Activated CD4-positive, alpha-beta T cell treated with anti-CD3 and anti-CD28 coated beads for 4 hours (primary cell): ENCODE measurements at regions not wholly inside any gene's neighbourhood (a gene's known extent, or its start where the extent isn't known, plus 50 kb on each side); places are given as distances from the start of the nearest gene placed in this dataset.

Experiments used
- DNase-seq, 2 donors: peaks; one replicate each; pipeline ENCODE4 v3.0.0-alpha.2; 2020

- DNase-seq, result no peak
Observed at GRCh38 chr10:2124135-2124534, 386.8 kb upstream of the ADARB2 start.

GRCh38 chr10:2122431-2123124, 385.3 kb upstream of the ADARB2 start:
- no peak for DNase-seq

- DNase-seq, result no peak
Observed at GRCh38 chr10:2121929-2122328, 384.6 kb upstream of the ADARB2 start.

GRCh38 chr10:2121315-2121714, 384.0 kb upstream of the ADARB2 start:
- no peak for DNase-seq

DNA sequence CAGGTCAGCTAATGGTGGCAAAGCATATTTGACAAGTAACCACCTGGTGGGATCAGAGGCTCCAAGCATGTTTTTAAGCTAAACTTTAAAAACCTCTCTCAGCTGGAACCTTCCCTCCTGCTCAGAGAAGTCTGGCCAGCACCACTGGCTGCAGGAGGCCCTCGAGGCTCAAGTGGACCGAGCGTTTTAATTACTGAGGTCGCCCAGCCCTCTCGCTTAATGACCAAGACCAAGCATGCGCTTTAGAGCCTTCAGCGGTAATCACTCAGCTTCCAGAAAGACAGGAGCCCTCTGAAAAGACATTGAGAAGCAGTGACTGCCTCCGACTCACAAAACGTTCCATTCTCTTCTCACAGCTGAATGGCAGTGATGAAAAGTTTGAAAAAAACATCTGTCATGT, 383.4 kb upstream of the ADARB2 start:
- DNase-seq, result no peak

DNA sequence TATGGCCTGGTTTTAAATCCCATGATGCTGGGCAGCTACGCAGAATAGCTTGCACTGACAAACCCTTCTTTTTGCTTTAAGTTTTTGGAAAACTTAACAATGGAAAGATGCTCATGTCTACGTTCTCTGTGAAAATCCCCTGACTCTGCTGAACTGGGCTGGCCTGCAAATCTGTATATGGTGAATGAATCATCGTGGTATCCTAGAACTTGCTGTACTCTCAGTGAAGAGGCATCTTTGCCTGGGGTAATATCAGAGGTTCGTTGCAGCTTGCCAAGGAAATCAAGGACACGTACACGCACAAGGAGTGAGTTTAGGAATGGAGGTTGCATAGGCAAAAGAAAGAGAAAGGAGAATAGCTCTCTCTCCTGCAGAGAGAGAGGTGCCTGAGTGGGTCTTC, 382.0 kb upstream of the ADARB2 start:
- no peak for DNase-seq

DNA sequence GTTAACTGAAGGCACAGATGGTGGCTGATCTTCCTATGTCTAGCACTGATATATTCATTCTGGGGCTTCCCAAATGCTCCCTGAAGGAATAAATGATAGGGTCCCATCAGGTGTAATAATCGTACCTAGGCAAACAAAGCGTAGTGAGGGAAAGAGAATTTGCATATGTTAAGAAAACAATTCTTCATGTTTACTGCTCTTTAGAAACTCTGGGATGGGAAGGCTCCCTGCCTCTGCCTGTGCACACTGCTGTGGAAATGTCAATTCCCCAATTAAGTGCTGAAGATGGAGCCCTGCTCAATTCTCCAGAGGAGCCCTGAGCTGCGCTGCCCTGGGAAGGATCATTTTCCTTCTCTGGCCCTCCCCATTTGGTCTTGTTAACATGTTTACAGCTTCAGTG, 380.9 kb upstream of the ADARB2 start:
- no peak for DNase-seq

- DNase-seq, result no peak
Observed at GRCh38 chr10:2117641-2118040, 380.3 kb upstream of the ADARB2 start.

GRCh38 chr10:2111965-2112364, 374.6 kb upstream of the ADARB2 start:
- no peak for DNase-seq

- DNase-seq, result no peak
Observed at GRCh38 chr10:2108496-2108895, 371.2 kb upstream of the ADARB2 start.

- no peak for DNase-seq
Observed at GRCh38 chr10:2106641-2107040, 369.3 kb upstream of the ADARB2 start.

DNA sequence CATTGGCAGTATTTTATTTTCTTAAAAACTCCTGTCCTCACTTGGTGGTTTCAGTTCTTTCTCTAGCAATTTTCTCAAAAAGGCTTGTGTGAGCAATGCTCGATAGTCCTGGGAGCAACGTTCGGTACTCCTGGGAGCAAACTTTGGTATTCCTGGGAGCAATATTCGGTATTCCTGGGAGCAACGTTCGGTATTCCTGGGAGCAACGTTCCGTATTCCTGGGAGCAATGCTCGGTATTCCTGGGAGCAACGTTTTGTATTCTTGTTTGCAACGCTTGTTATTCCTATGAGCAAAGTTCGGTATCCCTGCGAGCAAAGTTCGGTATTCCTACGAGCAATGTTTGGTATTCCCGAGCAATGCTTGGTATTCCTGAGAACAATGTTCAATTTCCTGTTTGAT, 362.0 kb upstream of the ADARB2 start:
- no peak for DNase-seq

GRCh38 chr10:2097937-2098336, 360.6 kb upstream of the ADARB2 start:
- no peak for DNase-seq

GRCh38 chr10:2094171-2094570, 356.8 kb upstream of the ADARB2 start:
- no peak for DNase-seq

- DNase-seq, result no peak
Observed at GRCh38 chr10:2083591-2083990, 346.3 kb upstream of the ADARB2 start.

- no peak for DNase-seq
Observed at GRCh38 chr10:2081501-2081900, 344.2 kb upstream of the ADARB2 start.

GRCh38 chr10:2079603-2080078, 342.3 kb upstream of the ADARB2 start:
- DNase-seq, result no peak

GRCh38 chr10:2077231-2077630, 339.9 kb upstream of the ADARB2 start:
- DNase-seq, result no peak

DNA sequence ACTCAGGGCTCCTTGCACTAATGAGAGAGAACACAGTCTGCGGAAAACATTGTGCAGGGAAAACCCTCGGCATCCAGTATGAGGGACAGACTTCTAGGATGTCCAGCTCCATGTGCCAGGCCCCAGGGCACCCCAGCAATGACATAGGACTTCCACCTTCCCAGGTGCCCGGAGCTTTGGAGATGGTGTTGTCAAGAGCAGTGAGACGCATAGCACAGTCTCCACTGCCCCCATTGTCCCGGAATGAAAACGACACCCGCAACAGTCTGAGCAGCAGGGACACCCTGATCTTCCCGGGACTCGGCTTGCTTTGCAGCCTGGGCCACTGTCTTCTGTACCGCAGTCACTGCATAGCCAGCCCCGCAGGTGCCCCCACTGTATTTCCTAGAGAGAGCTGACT, 339.2 kb upstream of the ADARB2 start:
- no peak for DNase-seq

DNA sequence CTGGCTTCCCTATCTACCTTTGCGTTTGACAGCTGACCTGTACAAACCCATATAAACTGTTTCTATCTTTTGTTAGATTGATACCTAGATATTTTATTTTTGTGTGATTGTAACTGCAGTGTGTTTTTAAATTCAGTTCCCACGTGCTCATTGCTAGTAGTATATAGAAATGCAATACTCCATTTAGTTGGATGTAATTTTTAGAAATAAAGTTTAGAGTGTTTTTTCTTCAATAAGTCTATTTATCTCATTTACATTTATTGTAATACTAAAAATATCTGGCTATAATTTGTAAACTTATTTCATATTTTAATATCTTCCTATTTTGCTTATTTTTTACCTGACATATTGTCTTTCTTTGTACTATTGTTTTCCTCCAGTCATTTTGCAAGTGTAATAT, 329.7 kb upstream of the ADARB2 start:
- no peak for DNase-seq

DNA sequence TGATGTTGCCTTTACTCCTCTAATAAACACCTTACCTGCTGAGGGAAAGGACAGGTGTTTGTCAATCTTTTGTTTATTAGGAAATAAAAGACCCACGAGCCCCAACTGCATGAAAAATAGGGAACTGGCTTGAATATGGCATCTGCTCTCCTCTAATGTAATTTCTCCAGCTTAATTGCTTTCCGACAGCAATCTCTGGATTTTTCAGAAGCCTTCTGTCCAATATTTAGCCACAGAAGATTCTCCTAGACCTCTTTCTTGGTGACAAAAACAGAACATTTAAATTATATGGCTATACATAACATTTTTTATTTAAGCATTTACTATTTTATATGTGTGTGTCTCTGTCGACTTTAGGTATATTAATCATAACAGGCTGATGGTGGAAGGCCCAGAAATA, 317.4 kb upstream of the ADARB2 start:
- no peak for DNase-seq

GRCh38 chr10:2053805-2054204, 316.5 kb upstream of the ADARB2 start:
- DNase-seq, result no peak

- DNase-seq, result no peak
Observed at GRCh38 chr10:2051108-2051507, 313.8 kb upstream of the ADARB2 start.

DNA sequence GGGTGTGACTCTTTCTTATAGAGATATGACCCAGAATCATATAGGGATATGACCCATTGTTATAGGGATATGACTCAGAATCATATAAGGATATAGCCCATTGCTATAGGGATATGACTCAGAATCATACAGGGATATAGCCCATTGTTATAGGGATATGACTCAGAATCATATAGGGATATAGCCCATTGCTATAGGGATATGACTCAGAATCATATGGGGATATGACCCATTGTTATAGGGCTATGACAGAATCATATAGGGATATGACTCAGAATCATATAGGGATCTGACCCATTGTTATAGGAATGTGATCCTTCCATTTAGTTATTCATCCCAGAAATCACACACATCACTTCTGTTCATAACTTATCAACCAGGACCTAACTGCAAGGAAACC, 312.2 kb upstream of the ADARB2 start:
- no peak for DNase-seq

DNA sequence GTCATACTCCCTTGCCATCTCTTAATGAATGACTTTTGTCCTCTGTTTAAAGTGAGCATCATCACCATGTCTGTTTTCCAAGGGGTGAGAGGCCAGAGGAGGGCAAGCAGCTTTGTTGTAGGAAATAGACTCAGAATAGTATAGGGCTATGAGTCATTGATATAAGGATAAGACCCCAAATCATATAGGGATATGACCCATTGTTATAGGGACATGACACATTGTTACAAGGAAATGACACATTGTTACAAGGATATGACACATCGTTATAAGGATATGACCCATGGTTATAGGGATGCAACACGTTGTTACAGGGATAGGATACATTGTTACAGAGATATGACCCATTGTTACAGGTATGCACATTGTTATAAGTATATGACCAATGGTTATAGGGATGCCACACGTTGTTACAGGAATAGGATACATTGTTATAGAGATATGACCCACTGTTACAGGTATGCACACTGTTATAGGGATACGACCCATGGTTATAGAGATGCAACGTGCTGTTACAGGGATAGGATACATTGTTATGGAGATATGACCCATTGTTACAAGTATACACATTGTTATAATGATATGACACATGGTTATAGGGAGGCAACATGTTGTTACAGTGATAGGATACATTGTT, 311.1 kb upstream of the ADARB2 start:
- no peak for DNase-seq
